Pons (tissue), 1 donor: ENCODE measurements at regions not wholly inside any gene's neighbourhood (a gene's known extent, or its start where the extent isn't known, plus 50 kb on each side); places are given as distances from the start of the nearest gene placed in this dataset.
"Not testable (repeated sequence)": the region's sequence is repeated elsewhere in the genome, so short reads cannot be mapped to it uniquely, and the experiment has no call there.

Experiments used
- DNase-seq: peaks from one replicate; pipeline ENCODE4 v3.0.0-alpha.2; 2016; ENCODE audit warnings: low spot score

GRCh38 chr3:11739706-11740105, 96.0 kb upstream of the VGLL4 start:
- peak; percentile 43 for DNase-seq

GRCh38 chr3:11739123-11739522, 95.4 kb upstream of the VGLL4 start:
- no peak for DNase-seq

- DNase-seq = no peak
These were observed 94.0 kb upstream of the VGLL4 start for GRCh38 chr3:11737742-11738141.

- DNase-seq = no peak
These were observed 92.6 kb upstream of the VGLL4 start for GRCh38 chr3:11736136-11736833.

- no peak for DNase-seq
These were observed 91.9 kb upstream of the VGLL4 start for GRCh38 chr3:11735638-11736037.

GRCh38 chr3:11735111-11735510, 91.4 kb upstream of the VGLL4 start:
- DNase-seq = not testable (repeated sequence)

- DNase-seq = no peak
These were observed 90.2 kb upstream of the VGLL4 start for GRCh38 chr3:11733914-11734313.

- DNase-seq = no peak
These were observed 83.5 kb upstream of the VGLL4 start for GRCh38 chr3:11727207-11727606.

- DNase-seq = no peak
These were observed 82.4 kb upstream of the VGLL4 start for GRCh38 chr3:11726146-11726545.

- DNase-seq = not testable (repeated sequence)
These were observed 81.6 kb upstream of the VGLL4 start for GRCh38 chr3:11725340-11725641.

GRCh38 chr3:11724615-11725339, 81.1 kb upstream of the VGLL4 start:
- no peak for DNase-seq

- DNase-seq = no peak
These were observed 77.8 kb upstream of the VGLL4 start for GRCh38 chr3:11721479-11721878.

GRCh38 chr3:11720917-11721411, 77.2 kb upstream of the VGLL4 start:
- DNase-seq = peak; percentile 5

GRCh38 chr3:11720304-11720898, 76.7 kb upstream of the VGLL4 start:
- DNase-seq = peak; percentile 50

GRCh38 chr3:11719406-11720303, 75.9 kb upstream of the VGLL4 start:
- DNase-seq = peak; percentile 42

- DNase-seq = peak; percentile 42
These were observed 75.1 kb upstream of the VGLL4 start for GRCh38 chr3:11718637-11719405.

GRCh38 chr3:11717768-11718636, 74.3 kb upstream of the VGLL4 start:
- DNase-seq = peak; percentile 38

GRCh38 chr3:11717301-11717700, 73.6 kb upstream of the VGLL4 start:
- no peak for DNase-seq

GRCh38 chr3:11716573-11717290, 73.0 kb upstream of the VGLL4 start:
- DNase-seq = no peak

- DNase-seq = no peak
These were observed 69.5 kb upstream of the VGLL4 start for GRCh38 chr3:11713171-11713570.
